ENCODE measurements at regions not wholly inside any gene's neighbourhood (a gene's known extent, or its start where the extent isn't known, plus 50 kb on each side); places are given as distances from the start of the nearest gene placed in this dataset.
"Not testable (repeated sequence)": the region's sequence is repeated elsewhere in the genome, so short reads cannot be mapped to it uniquely, and the experiment has no call there.

GRCh38 chr12:91781114-91781513 is 364.5 kb downstream of the BTG1 start:
- no peak for DNase-seq

DNA sequence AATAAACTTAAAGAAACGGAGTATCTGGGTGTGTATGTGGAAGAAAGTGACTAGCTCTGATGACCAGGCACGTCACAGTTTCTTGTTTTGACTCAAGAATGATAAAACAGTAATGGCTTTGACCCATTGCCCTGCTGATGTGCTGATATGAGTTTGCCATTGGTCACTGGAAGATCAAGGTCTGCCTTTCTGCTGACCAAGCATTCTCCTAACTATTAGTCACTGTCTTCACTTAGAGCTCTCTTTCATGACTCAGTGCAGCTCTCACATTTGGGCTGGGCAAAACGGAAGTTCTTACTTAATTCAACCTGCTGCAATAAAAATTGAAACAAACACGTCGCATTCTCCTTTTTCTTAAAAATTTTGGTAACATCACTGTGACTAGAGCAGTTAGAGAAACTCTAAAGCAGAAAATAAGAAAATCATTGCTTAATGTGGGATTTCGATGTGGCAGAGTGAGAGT is 366.7 kb downstream of the BTG1 start:
- DNase-seq = no peak

GRCh38 chr12:91778091-91778832 is 367.4 kb downstream of the BTG1 start:
- no peak for DNase-seq

DNA sequence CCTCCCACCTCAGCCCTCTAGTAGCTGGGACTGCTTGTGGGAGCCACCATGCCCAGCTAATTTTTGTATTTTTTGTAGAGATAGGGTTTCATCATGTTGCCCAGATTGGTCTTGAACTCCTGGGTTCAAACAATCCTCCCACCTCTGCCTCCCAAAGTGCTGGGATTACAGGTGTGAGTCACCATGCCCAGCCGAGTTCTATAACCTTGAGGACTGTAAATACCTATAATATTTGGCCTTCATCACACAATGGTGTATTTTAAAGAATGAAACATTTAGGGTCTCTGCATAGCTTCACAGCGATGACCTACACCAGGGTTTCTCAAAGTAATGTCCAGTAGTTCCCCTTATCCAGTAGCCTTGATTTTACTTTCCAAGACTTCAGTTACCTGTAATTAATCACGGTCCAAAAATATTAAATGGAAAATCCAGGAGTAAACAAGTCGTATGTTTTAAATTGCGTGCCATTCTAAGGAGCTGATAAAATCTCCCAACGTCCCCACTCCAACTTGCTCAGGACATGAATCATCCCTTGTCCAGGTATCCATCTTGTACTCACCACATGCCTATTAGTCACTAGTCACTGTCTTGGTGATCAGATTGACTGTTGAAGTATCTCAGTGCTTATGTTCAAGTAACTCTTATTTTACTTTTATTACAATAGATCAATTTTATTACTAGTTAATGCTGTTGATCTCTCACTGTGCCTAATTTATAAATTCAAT is 368.2 kb downstream of the BTG1 start:
- no peak for DNase-seq

DNA sequence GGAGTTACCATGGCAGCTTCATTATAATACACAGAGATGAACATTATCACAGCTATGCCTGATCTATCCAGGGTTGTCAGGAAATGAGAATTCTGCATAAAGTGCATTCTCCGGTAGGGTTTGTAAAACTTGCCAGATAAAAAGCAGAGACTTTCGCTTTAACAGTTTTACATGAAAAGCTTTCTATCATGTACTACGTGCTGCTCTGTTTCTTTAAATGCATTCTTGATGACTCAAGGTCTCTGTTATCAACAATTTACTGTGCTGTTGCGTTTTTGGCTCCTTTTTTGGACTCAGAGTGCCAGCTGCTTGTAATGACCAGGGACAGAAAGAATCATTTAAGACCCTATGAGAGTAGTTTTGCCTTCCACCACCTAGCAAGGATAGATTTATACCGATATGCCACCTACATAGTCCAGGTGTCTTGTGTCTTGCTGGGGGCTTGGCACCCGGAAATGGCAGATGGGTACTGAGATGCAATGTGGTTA is 371.2 kb downstream of the BTG1 start:
- DNase-seq = no peak

DNA sequence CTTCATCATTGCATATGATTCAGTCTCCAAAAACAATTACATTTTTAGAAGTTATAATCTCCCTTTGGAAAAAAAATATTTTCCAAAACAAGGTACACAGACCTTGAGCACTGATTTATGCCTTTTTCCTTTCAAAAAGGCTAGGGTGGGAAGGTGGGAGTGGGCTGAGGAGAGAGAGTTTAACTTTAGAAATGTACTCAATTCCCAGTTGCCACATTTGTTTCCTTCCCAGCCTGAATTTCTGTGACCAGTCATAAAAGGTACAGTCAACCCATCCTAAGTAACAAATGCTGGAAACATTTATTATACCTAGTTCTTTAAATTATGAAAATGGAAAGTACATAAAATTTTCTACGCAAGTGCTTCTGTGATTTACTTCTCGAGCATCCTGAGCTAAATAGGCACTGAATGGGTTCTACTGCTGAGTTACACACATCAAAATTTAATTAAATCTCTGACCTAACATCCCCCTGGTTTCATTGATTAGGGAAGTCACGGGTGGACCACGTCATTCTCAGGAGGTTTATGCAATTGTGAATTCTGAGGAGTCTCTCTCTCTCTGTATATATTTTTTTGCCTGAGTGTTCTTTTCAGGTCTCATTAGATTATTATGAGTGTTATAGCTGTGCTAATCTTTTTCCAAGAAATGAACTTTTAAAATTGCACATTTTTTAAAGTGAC is 371.8 kb downstream of the BTG1 start:
- DNase-seq = no peak

GRCh38 chr12:91772411-91772810 is 373.2 kb downstream of the BTG1 start:
- DNase-seq = no peak

DNA sequence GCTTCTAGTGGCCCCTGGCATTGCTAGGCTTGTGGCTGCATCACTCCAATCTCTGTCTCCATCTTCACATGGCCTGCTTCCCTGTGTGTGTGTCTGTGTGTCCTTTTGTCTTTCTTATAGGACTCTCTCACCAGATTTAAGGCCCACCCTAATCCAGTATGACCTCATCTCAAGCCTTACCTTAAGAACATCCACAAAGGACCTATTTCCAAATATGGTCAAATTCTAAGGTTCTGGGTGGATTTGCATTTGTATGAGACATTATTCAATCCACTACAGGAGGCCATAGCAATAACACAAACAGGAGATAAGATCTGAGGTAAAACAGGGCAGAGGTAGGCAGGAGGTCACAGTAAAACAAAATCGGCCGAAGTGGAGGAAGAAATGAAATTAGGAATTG is 375.9 kb downstream of the BTG1 start:
- no peak for DNase-seq

DNA sequence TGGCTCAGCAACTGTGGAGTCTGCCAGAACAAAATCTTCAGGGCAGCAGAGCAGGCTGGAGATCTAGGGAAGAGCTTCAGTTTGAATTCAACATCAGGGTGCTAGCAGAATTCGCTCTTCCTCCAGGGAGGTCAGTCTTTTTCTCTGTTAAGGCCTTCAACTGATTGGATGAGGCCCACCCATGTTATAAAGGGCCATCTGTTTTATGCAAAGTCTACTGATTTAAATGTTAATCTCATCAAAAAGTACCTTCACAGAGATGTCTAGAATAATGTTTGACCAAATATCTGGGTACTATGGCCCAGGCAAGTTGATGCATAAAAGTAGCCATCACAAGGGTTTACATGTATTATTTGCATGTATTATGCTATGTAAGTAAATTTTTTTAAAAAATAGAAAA is 378.4 kb downstream of the BTG1 start:
- no peak for DNase-seq

GRCh38 chr12:91766454-91766853 is 379.2 kb downstream of the BTG1 start:
- DNase-seq = no peak

- no peak for DNase-seq
These were observed 381.8 kb downstream of the BTG1 start for GRCh38 chr12:91763654-91764370.

- no peak for DNase-seq
These were observed 392.0 kb downstream of the BTG1 start for GRCh38 chr12:91753649-91754048.

GRCh38 chr12:91746976-91747375 is 398.7 kb downstream of the BTG1 start:
- no peak for DNase-seq

DNA sequence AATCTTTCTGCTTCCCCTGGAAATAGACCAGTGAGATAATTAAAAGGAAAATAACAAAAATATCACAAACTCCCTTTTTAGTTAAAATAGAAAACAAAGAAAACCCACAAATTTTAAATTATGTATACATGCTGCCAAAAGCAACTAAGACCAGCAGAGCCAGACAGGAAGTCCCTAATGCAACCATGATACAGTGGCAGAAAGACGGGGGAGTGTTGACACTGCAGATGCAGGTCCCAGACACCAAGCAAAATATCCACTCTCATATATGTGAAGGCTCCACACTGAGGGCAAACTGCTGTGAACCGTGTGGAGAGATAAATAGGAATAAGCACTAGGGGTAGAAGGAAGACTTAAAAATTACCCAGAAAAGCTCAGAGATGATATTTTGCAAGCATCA is 401.0 kb downstream of the BTG1 start:
- DNase-seq = no peak

DNA sequence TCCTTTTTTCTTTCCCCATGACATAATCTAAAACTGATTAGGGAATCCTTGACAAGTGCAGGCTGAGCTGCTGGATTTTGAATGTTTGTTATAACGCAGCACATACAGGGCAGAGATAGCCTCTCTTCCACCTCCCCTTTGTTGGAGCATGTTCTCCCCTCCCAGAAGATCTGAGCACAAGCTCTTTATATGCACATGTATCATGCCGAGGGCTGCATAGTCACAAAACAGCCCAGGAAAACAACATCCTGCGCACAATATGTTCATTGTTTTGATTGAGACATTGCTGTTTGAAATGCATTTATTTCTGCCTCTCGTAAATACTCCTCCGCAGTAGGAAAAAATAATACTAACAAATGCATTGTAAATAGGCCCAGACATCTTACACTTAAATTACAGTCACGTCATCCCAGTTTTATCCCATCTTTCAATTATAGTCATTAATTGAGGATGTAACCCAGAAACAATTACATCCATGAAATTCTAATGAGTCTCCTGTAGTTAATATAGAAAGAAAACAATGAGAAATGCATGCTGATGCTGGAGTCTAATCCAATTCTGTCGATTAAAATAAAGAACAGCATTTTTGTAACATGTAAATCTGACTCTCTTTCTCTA is 401.8 kb downstream of the BTG1 start:
- DNase-seq = no peak

GRCh38 chr12:91743280-91743679 is 402.4 kb downstream of the BTG1 start:
- no peak for DNase-seq

GRCh38 chr12:91741932-91742331 is 403.7 kb downstream of the BTG1 start:
- no peak for DNase-seq

GRCh38 chr12:91733846-91734245 is 411.8 kb downstream of the BTG1 start:
- DNase-seq = not testable (repeated sequence)

GRCh38 chr12:91732086-91732485 is 413.6 kb downstream of the BTG1 start:
- no peak for DNase-seq

GRCh38 chr12:91729543-91729942 is 416.1 kb downstream of the BTG1 start:
- no peak for DNase-seq

GRCh38 chr12:91723191-91723590 is 422.5 kb downstream of the BTG1 start:
- DNase-seq = no peak

GRCh38 chr12:91722072-91722471 is 423.6 kb downstream of the BTG1 start:
- no peak for DNase-seq

DNA sequence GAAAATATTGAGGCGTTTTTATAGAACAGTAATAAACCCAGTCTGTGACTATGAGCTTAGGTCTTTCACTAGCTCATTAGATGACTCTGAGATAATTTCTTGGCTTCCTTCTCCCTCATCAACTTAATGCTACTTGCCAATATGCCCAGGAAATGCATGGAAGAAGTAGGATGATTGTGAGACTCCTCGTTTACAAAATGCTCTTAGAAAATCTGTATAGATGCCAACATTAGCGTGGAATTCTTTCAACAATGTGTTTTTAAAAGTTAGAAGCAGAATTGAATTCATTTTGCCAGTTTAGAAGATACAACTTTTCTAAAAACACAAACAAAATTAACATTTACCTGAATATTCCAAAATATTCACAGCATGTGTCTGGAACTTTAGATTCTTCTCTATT is 424.6 kb downstream of the BTG1 start:
- DNase-seq = no peak
